ENCODE measurements at regions not wholly inside any gene's neighbourhood (a gene's known extent, or its start where the extent isn't known, plus 50 kb on each side); places are given as distances from the start of the nearest gene placed in this dataset.

DNA sequence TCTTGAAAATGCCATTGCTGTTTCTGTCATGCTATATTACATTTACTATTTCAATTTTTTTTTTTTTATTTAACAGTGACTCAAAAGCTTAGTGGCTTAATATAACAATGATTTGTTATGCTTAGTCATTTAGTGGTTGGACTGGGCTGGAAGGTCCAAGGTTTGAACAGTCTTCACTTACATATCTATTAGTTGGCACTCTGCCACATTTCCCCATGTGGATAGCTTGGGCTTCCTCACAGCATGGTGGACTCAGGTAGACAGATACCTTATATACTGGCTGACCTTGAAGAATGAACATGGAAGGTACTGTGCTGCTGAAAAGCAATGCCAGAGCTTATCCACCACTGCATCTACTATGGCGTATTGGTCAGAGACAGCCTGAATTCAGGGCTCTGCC, 909.5 kb upstream of the SOX11 start:
- Histone ChIP-seq H3K4me1 (ENCODE audit: control insufficient read depth, insufficient read depth, low read length) (no peaks in the 10 kb centered on the region), H4K20me1 (ENCODE audit: control insufficient read depth, insufficient read depth) (no peaks in the 10 kb centered on the region), H3K79me2 (ENCODE audit: control insufficient read depth, insufficient read depth, low read length) (no peaks in the 10 kb centered on the region), H3K9me3 (replicated peaks; ENCODE audit: control insufficient read depth, insufficient read depth, low read length) (no peaks in the 10 kb centered on the region), H3K27me3 (replicated peaks in 1 of 2; ENCODE audit: control insufficient read depth in 2 of 2, insufficient read depth in 2 of 2, low read length in 1 of 2) (no peaks in the 10 kb centered on the region), H3K36me3 (ENCODE audit: control insufficient read depth in 2 of 2, insufficient read depth in 2 of 2, low read length in 1 of 2) (no peaks in the 10 kb centered on the region), H3K9ac (ENCODE audit: control insufficient read depth, insufficient read depth, low read length) (no peak overlapping the region), H3K27ac (ENCODE audit: control insufficient read depth, insufficient read depth) (no peak overlapping the region), H3K4me3 (no peak overlapping the region), H2AFZ (ENCODE audit: control insufficient read depth, low read depth, low read length) (no peak overlapping the region), H3K4me2 (ENCODE audit: control insufficient read depth, insufficient read depth) (no peak overlapping the region)
- no peak for DNase-seq (ENCODE audit: low read depth, low spot score)
- ChIA-PET POLR2A (no interaction called here), SMC1A (ENCODE audit: uncharacterized antibody, unreplicated experiment) (no interaction called here), CTCF (no interaction called here), RAD21 (ENCODE audit: unreplicated experiment) (no interaction called here)
- in situ Hi-C loops (cut with MboI) (no loop called here), intact Hi-C loops (cut with micrococcal nuclease; ENCODE audit: unreplicated experiment) (no loop called here)
- WGBS (ENCODE audit: insufficient coverage, insufficient replicate concordance, low lambda C conversion rate, missing lambda C conversion rate): 19% methylated on average over 1 of the region's 1 CpG
- FAIRE-seq: no peak
- TF ChIP-seq SMC3 (IDR thresholded peaks at IDR 0.05; ENCODE audit: borderline replicate concordance, low read length) (no peak), NR2C2 (IDR thresholded peaks at IDR 0.05; ENCODE audit: borderline replicate concordance, control insufficient read depth, insufficient read length, low read depth) (no peak)
- ATAC-seq: no peak
- BruUV-seq (replicated peaks): no TSS peak

DNA sequence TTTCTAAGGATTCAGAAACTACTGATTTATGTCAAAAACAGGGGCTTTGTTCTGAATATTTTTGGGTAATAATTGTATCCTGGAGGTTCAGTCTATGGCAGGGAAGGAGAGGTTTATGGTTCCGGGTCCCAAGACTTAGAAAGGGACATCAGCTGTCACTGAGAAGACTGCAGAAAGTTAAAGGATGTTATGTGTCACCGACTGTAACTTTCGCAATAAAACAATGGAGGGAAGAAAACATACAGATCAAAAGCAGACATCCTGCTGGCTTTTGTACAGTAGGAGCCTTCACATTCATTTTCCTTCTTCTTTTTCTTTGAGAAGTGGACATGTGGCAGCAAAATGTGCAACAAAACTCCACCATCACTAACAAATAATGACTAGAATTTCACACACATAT, 900.7 kb upstream of the SOX11 start:
- Histone ChIP-seq H3K4me3 (no peak overlapping the region), H3K4me2 (ENCODE audit: control insufficient read depth, insufficient read depth) (no peak overlapping the region), H3K27ac (ENCODE audit: control insufficient read depth, insufficient read depth) (no peak overlapping the region), H3K9me3 (replicated peaks; ENCODE audit: control insufficient read depth, insufficient read depth, low read length) (no peaks in the 10 kb centered on the region), H4K20me1 (ENCODE audit: control insufficient read depth, insufficient read depth) (no peaks in the 10 kb centered on the region), H3K4me1 (ENCODE audit: control insufficient read depth, insufficient read depth, low read length) (no peaks in the 10 kb centered on the region), H3K79me2 (ENCODE audit: control insufficient read depth, insufficient read depth, low read length) (no peaks in the 10 kb centered on the region), H3K27me3 (replicated peaks in 1 of 2; ENCODE audit: control insufficient read depth in 2 of 2, insufficient read depth in 2 of 2, low read length in 1 of 2) (no peaks in the 10 kb centered on the region), H2AFZ (ENCODE audit: control insufficient read depth, low read depth, low read length) (no peak overlapping the region), H3K9ac (ENCODE audit: control insufficient read depth, insufficient read depth, low read length) (no peak overlapping the region), H3K36me3 (ENCODE audit: control insufficient read depth in 2 of 2, insufficient read depth in 2 of 2, low read length in 1 of 2) (no peaks in the 10 kb centered on the region)
- intact Hi-C loops (cut with micrococcal nuclease; ENCODE audit: unreplicated experiment) (no loop called here), in situ Hi-C loops (cut with MboI) (no loop called here)
- no peak for FAIRE-seq
- TF ChIP-seq RELA (IDR thresholded peaks at IDR 0.05; ENCODE audit: borderline replicate concordance, partially characterized antibody): no peak
- TF ChIP-seq SREBF1 (IDR thresholded peaks at IDR 0.05; ENCODE audit: low read length): no peak
- TF ChIP-seq, protein P1, sequence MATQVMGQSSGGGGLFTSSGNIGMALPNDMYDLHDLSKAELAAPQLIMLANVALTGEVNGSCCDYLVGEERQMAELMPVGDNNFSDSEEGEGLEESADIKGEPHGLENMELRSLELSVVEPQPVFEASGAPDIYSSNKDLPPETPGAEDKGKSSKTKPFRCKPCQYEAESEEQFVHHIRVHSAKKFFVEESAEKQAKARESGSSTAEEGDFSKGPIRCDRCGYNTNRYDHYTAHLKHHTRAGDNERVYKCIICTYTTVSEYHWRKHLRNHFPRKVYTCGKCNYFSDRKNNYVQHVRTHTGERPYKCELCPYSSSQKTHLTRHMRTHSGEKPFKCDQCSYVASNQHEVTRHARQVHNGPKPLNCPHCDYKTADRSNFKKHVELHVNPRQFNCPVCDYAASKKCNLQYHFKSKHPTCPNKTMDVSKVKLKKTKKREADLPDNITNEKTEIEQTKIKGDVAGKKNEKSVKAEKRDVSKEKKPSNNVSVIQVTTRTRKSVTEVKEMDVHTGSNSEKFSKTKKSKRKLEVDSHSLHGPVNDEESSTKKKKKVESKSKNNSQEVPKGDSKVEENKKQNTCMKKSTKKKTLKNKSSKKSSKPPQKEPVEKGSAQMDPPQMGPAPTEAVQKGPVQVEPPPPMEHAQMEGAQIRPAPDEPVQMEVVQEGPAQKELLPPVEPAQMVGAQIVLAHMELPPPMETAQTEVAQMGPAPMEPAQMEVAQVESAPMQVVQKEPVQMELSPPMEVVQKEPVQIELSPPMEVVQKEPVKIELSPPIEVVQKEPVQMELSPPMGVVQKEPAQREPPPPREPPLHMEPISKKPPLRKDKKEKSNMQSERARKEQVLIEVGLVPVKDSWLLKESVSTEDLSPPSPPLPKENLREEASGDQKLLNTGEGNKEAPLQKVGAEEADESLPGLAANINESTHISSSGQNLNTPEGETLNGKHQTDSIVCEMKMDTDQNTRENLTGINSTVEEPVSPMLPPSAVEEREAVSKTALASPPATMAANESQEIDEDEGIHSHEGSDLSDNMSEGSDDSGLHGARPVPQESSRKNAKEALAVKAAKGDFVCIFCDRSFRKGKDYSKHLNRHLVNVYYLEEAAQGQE (IDR thresholded peaks at IDR 0.05; ENCODE audit: low read depth, low read length): no peak
- no peak for TF ChIP-seq HDGF (IDR thresholded peaks at IDR 0.05)
- no peak for TF ChIP-seq WRNIP1 (IDR thresholded peaks at IDR 0.05; ENCODE audit: borderline replicate concordance, low read depth, low read length)
- no peak for TF ChIP-seq SP1 (IDR thresholded peaks at IDR 0.05; ENCODE audit: low read depth, low read length)
- no peak for TF ChIP-seq KDM1A (IDR thresholded peaks at IDR 0.05; ENCODE audit: borderline replicate concordance)
- TF ChIP-seq DPF2 (IDR thresholded peaks at IDR 0.05): no peak
- no peak for TF ChIP-seq MYC (IDR thresholded peaks at IDR 0.05; ENCODE audit: insufficient read depth, insufficient read length, insufficient replicate concordance, low read length, severe bottlenecking)
- TF ChIP-seq JUNB (IDR thresholded peaks at IDR 0.05): no peak
- TF ChIP-seq RBBP5 (conservative IDR thresholded peaks at IDR 0.05): no peak
- no peak for TF ChIP-seq JUND (IDR thresholded peaks at IDR 0.05; ENCODE audit: low read depth, low read length)
- no peak for TF ChIP-seq IKZF1 (conservative IDR thresholded peaks at IDR 0.05)
- no peak for TF ChIP-seq TBL1XR1 (IDR thresholded peaks at IDR 0.05; ENCODE audit: low read depth, low read length)
- TF ChIP-seq NBN (IDR thresholded peaks at IDR 0.05): no peak
- no peak for TF ChIP-seq CEBPB (IDR thresholded peaks at IDR 0.05; ENCODE audit: borderline replicate concordance in 1 of 2, low read depth in 2 of 2, low read length in 2 of 2)
- no peak for TF ChIP-seq ATF7 (IDR thresholded peaks at IDR 0.05; ENCODE audit: low read depth)
- ChIA-PET CTCF (no interaction called here), SMC1A (ENCODE audit: uncharacterized antibody, unreplicated experiment) (no interaction called here), RAD21 (ENCODE audit: unreplicated experiment) (no interaction called here), POLR2A (no interaction called here)
- no TSS peak for BruUV-seq (replicated peaks)
- WGBS (ENCODE audit: insufficient coverage, insufficient replicate concordance, low lambda C conversion rate, missing lambda C conversion rate): 34% methylated on average over 3 of the region's 3 CpGs
- no peak for ATAC-seq
- no peak for DNase-seq (ENCODE audit: low read depth, low spot score)

Data from GM12878 (cell line).